Transverse colon (tissue), 4 donors: ENCODE measurements at regions not wholly inside any gene's neighbourhood (a gene's known extent, or its start where the extent isn't known, plus 50 kb on each side); places are given as distances from the start of the nearest gene placed in this dataset.

Experiments used
- DNase-seq: peaks from one replicate; pipeline ENCODE4 v3.0.0-alpha.2; 2019
- H3K27ac ChIP-seq, 4 donors: fragments of 200-600 bp; sonication (generic); 2 replicates each; pipeline ENCODE4 v1.5.1; 2016 to 2018; ENCODE audit warnings: inconsistent platforms in 4 of 4
- H3K27me3 ChIP-seq: fragments of 200-600 bp; sonication (generic); 2 replicates; pipeline ENCODE4 v1.5.1; 2017; ENCODE audit warnings: inconsistent platforms
- H3K36me3 ChIP-seq, 4 donors: fragments of 200-600 bp; sonication (generic); 2 replicates each; pipeline ENCODE4 v1.5.1; 2017 to 2019; ENCODE audit warnings: inconsistent platforms in 4 of 4
- H3K4me1 ChIP-seq, 4 donors: fragments of 200-600 bp; sonication (generic); 2 replicates each; pipeline ENCODE4 v1.5.1; 2017 to 2020; ENCODE audit warnings: inconsistent platforms in 4 of 4
- H3K4me3 ChIP-seq, 4 donors: fragments of 200-600 bp; sonication (generic); 1 replicate in 1 of 4; 2 replicates in 3 of 4; pipeline versions ENCODE4 v1.5.1 to v1.6.1; 2017 to 2019; ENCODE audit warnings: inconsistent platforms in 4 of 4
- H3K9me3 ChIP-seq, 2 donors: fragments of 200-600 bp; sonication (generic); 2 replicates each; pipeline ENCODE4 v1.5.1; 2017 to 2019; ENCODE audit warnings: inconsistent platforms in 2 of 2
- EP300 ChIP-seq: sonication (generic); formaldehyde crosslinking; IDR thresholded peaks from one replicate; pipeline ENCODE4 v1.6.1; 2017; ENCODE audit warnings: antibody characterized with exemption, low read depth
- POLR2A ChIP-seq: fragments of 450-650 bp; IDR thresholded peaks from one replicate; pipeline ENCODE4 v1.6.1; 2016; ENCODE audit warnings: antibody characterized with exemption, mild to moderate bottlenecking, moderate library complexity
- POLR2AphosphoS5 ChIP-seq, 3 donors: sonication (generic); formaldehyde crosslinking; IDR thresholded peaks; one replicate each; pipeline ENCODE4 v1.6.1; 2016; ENCODE audit warnings: antibody characterized with exemption in 3 of 3
- WGBS, 2 donors: methylation state at CpG; one replicate each; pipeline ENCODE4 v1.1.5; 2018; ENCODE audit warnings: low coverage in 1 of 2; 5-methylcytosine and 5-hydroxymethylcytosine counted together
- in situ Hi-C, 4 donors: fragments of 200-750 bp; cut with MboI; loops; one replicate each; pipeline versions ENCODE4 v1.15.0 to v1.15.1; 2017; ENCODE audit warnings: low sequenced_read_pairs in 3 of 4, low pct_ligation_motif_present in 1 of 4, low pct_unique_long_range_greater_than_20kb in 1 of 4
- intact Hi-C: fragments of 100-400 bp; cut with DNase I; formaldehyde crosslinking; loops from one replicate; pipeline ENCODE4 v1.15.1; 2023; ENCODE audit warnings: low total_unique reads
- TF ChIP-seq, protein P1 (sequence below), 5 experiments: fragments of 200-600 bp in 3 of 5; fragments of 450-650 bp in 2 of 5; sonication (generic) in 3 of 5; IDR thresholded peaks; 1 replicate in 2 of 5; 2 replicates in 3 of 5; pipeline ENCODE4 v1.5.1; 2016 to 2017; ENCODE audit warnings: antibody characterized with exemption in 5 of 5, inconsistent platforms in 3 of 5, mild to moderate bottlenecking in 2 of 5, moderate library complexity in 1 of 5

DNA sequence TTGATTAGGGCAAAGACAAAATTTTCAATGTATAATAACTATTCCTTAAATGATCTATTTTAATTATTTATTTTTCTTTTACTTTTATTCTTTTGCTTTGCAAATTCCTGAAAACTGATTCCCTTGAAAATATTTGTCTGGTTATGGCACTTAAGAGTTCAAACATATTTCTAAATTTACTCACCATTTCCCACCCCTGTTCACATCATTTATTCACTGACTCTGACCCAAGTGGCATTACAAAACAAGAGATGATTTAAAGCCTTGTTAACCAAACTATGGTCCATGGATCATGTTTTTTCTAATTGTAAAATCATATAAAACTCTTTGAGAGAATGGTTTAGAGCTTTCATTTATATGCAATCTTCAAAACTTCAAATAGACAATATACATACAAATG, 1256.1 kb upstream of the LRRN3 start:
- Histone ChIP-seq H3K36me3 (no peaks in the 10 kb centered on the region), H3K4me1 (no peaks in the 10 kb centered on the region), H3K27me3 (no peaks in the 10 kb centered on the region), H3K4me3 (no peak overlapping the region), H3K9me3 (peaks cover 0 to 5% of the 10 kb centered on the region in 2 donors), H3K27ac (no peak overlapping the region)
- no peak for TF ChIP-seq EP300
- TF ChIP-seq, protein P1, sequence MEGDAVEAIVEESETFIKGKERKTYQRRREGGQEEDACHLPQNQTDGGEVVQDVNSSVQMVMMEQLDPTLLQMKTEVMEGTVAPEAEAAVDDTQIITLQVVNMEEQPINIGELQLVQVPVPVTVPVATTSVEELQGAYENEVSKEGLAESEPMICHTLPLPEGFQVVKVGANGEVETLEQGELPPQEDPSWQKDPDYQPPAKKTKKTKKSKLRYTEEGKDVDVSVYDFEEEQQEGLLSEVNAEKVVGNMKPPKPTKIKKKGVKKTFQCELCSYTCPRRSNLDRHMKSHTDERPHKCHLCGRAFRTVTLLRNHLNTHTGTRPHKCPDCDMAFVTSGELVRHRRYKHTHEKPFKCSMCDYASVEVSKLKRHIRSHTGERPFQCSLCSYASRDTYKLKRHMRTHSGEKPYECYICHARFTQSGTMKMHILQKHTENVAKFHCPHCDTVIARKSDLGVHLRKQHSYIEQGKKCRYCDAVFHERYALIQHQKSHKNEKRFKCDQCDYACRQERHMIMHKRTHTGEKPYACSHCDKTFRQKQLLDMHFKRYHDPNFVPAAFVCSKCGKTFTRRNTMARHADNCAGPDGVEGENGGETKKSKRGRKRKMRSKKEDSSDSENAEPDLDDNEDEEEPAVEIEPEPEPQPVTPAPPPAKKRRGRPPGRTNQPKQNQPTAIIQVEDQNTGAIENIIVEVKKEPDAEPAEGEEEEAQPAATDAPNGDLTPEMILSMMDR (IDR thresholded peaks at IDR 0.05): no peak
- TF ChIP-seq POLR2AphosphoS5 (IDR thresholded peaks at IDR 0.05): no peak
- no peak for TF ChIP-seq POLR2A
- intact Hi-C loops: no loop called here
- DNase-seq: no peak
- in situ Hi-C loops: loop anchor here in 1 of 4 donors (25.0 kb wide), 1 partner anchor 1652 kb away; no protein-coding TSS in a partner anchor

DNA sequence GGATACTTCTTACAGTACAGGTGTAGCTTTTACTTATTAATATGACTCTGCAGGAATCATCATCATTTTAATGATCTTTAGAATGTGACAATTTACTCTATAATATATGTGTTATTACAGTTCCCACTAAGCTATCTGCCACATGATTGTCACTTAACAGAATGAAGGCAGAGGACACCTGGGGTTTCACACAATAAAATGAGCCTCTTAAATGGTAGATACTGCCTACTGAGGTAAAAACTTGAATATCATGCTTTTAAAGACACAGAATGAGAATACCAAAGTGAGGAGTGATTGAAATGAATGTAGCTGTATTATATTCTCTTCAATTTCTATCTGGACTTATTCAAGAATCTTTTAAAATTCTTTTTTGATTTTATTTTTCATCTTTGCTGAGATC, 1255.3 kb upstream of the LRRN3 start:
- H3K4me1 ChIP-seq: no peaks in the 10 kb centered on the region
- intact Hi-C loops (no loop called here), in situ Hi-C loops (loop anchor here in 1 of 4 donors (25.0 kb wide), 1 partner anchor 1652 kb away; no protein-coding TSS in a partner anchor)
- DNase-seq: no peak
- H3K36me3 ChIP-seq: no peaks in the 10 kb centered on the region
- no peak for TF ChIP-seq POLR2A
- TF ChIP-seq, protein P1 (IDR thresholded peaks at IDR 0.05): no peak
- TF ChIP-seq EP300: no peak
- no peak for TF ChIP-seq POLR2AphosphoS5 (IDR thresholded peaks at IDR 0.05)
- H3K27ac ChIP-seq: no peak overlapping the region
- H3K4me3 ChIP-seq: no peak overlapping the region
- H3K9me3 ChIP-seq: peaks cover 0 to 5% of the 10 kb centered on the region in 2 donors
- H3K27me3 ChIP-seq: no peaks in the 10 kb centered on the region

DNA sequence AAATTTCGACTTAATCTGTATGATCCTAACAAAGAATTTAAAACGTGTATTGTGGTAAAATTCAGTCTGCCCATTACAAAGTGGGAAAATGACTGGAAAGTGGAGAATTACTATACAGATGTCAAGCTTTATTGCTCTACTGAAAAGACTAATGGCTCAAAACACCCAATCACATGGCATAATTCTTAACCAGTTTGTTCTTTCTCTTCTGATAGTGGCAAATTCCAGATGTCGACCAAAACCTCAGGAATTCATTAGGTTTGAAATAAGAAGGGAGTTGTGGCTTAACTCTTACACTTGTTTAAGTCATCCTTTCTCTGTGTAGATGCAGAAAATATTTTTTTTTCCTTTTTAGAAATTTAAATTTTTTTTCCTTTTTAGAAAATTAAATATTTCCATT, 1254.9 kb upstream of the LRRN3 start:
- 76 to 84% methylated on average over 3 of the region's 3 CpGs for WGBS, 2 donors
- Histone ChIP-seq H3K9me3 (peaks cover 0 to 5% of the 10 kb centered on the region in 2 donors), H3K4me1 (no peaks in the 10 kb centered on the region), H3K36me3 (no peaks in the 10 kb centered on the region), H3K27me3 (no peaks in the 10 kb centered on the region), H3K4me3 (no peak overlapping the region), H3K27ac (no peak overlapping the region)
- intact Hi-C loops (no loop called here), in situ Hi-C loops (loop anchor here in 1 of 4 donors (25.0 kb wide), 1 partner anchor 1651 kb away; no protein-coding TSS in a partner anchor)
- TF ChIP-seq EP300 (no peak), POLR2AphosphoS5 (IDR thresholded peaks at IDR 0.05) (no peak), POLR2A (no peak)
- TF ChIP-seq, protein P1 (IDR thresholded peaks at IDR 0.05): no peak
- DNase-seq: no peak

DNA sequence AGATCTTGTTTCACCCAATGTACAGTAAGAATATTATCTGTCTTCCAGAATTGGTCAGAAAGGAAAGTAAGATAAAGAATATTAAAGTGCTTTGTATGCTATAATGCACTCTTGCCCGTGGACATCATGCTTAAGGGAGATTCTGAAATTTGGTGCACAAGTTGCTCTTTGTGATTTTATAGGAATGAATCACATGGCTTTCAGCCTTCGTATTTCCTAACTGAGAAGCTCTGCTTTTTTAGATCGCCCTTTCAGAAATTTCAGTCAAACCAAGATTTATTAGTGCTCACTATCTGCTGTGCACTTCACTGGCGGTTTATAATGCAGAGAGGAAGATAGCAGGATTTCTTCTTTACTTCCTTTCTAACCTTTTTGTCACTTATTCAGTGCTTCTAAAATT, 1248.5 kb upstream of the LRRN3 start:
- Histone ChIP-seq H3K27ac (no peak overlapping the region), H3K4me1 (no peaks in the 10 kb centered on the region), H3K27me3 (no peaks in the 10 kb centered on the region), H3K36me3 (no peaks in the 10 kb centered on the region), H3K4me3 (no peak overlapping the region), H3K9me3 (no peaks in the 10 kb centered on the region)
- intact Hi-C loops: no loop called here
- in situ Hi-C loops: loop anchor here in 1 of 4 donors (25.0 kb wide), 1 partner anchor 1645 kb away; no protein-coding TSS in a partner anchor
- TF ChIP-seq POLR2AphosphoS5 (IDR thresholded peaks at IDR 0.05): no peak
- TF ChIP-seq, protein P1 (IDR thresholded peaks at IDR 0.05): no peak
- TF ChIP-seq EP300: no peak
- TF ChIP-seq POLR2A: no peak
- 72 to 77% methylated on average over 4 of the region's 4 CpGs for WGBS, 2 donors
- no peak for DNase-seq
